ENCODE measurements at regions not wholly inside any gene's neighbourhood (a gene's known extent, or its start where the extent isn't known, plus 50 kb on each side); places are given as distances from the start of the nearest gene placed in this dataset.

GRCh38 chr6:133093956-133094355 lies 147.2 kb upstream of the EYA4 start:
- ChIA-PET POLR2A (no interaction called here), CTCF (no interaction called here)
- Histone ChIP-seq H3K27me3 (ENCODE audit: control insufficient read depth, insufficient read depth, low read length) (no peaks in the 10 kb centered on the region), H3K36me3 (ENCODE audit: control insufficient read depth, insufficient read depth, low read length) (no peaks in the 10 kb centered on the region), H3K4me3 (ENCODE audit: low read depth, low read length) (no peak overlapping the region)
- DNase-seq (ENCODE audit: low read depth), result no peak
- TF ChIP-seq, protein P1, sequence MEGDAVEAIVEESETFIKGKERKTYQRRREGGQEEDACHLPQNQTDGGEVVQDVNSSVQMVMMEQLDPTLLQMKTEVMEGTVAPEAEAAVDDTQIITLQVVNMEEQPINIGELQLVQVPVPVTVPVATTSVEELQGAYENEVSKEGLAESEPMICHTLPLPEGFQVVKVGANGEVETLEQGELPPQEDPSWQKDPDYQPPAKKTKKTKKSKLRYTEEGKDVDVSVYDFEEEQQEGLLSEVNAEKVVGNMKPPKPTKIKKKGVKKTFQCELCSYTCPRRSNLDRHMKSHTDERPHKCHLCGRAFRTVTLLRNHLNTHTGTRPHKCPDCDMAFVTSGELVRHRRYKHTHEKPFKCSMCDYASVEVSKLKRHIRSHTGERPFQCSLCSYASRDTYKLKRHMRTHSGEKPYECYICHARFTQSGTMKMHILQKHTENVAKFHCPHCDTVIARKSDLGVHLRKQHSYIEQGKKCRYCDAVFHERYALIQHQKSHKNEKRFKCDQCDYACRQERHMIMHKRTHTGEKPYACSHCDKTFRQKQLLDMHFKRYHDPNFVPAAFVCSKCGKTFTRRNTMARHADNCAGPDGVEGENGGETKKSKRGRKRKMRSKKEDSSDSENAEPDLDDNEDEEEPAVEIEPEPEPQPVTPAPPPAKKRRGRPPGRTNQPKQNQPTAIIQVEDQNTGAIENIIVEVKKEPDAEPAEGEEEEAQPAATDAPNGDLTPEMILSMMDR (IDR thresholded peaks at IDR 0.05; ENCODE audit: insufficient read depth, low read depth, low read length), result no peak

- TF ChIP-seq, protein P1 (IDR thresholded peaks at IDR 0.05; ENCODE audit: insufficient read depth, low read depth, low read length), result no peak
- ChIA-PET CTCF (no interaction called here), POLR2A (no interaction called here)
- Histone ChIP-seq H3K36me3 (ENCODE audit: control insufficient read depth, insufficient read depth, low read length) (no peaks in the 10 kb centered on the region), H3K27me3 (ENCODE audit: control insufficient read depth, insufficient read depth, low read length) (no peaks in the 10 kb centered on the region), H3K4me3 (ENCODE audit: low read depth, low read length) (no peak overlapping the region)
- DNase-seq (ENCODE audit: low read depth), result no peak
These were observed 143.9 kb upstream of the EYA4 start for GRCh38 chr6:133097208-133097607.

- no peaks in the 10 kb centered on the region for H3K36me3 ChIP-seq (ENCODE audit: control insufficient read depth, insufficient read depth, low read length)
- peak; percentile 87 for DNase-seq (ENCODE audit: low read depth)
- H3K27me3 ChIP-seq (ENCODE audit: control insufficient read depth, insufficient read depth, low read length), result no peaks in the 10 kb centered on the region
- H3K4me3 ChIP-seq (ENCODE audit: low read depth, low read length), result no peak overlapping the region
- TF ChIP-seq, protein P1 (IDR thresholded peaks at IDR 0.05; ENCODE audit: insufficient read depth, low read depth, low read length), result no peak
- POLR2A ChIA-PET, result no interaction called here
- CTCF ChIA-PET, result no interaction called here
These were observed 141.6 kb upstream of the EYA4 start for GRCh38 chr6:133099573-133099972.

DNA sequence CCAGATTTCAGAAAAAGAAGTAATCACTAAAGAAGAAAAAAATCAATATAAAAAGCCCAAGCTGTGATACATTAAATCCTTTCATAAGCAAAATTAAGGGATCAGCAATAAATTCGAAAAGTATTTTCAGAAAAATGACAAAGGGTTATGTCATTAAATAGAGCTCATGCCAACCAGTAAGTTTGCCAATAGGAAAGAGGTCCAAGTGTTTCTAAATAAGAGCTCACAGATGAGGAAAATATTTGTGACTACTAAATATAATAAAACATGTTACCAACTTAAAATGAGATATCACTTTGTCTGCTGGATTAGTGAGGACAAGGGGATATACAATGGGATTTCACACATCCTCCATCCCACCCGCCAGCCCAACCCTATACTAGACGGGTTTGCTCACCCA lies 140.3 kb upstream of the EYA4 start:
- no peak for DNase-seq (ENCODE audit: low read depth)
- CTCF ChIA-PET, result no interaction called here
- H3K27me3 ChIP-seq (ENCODE audit: control insufficient read depth, insufficient read depth, low read length), result no peaks in the 10 kb centered on the region
- POLR2A ChIA-PET, result interaction anchor here (0.6 kb wide), 1 partner anchor 36 kb away, joined by 3 read pairs; no protein-coding TSS in a partner anchor
- no peak overlapping the region for H3K4me3 ChIP-seq (ENCODE audit: low read depth, low read length)
- TF ChIP-seq, protein P1 (IDR thresholded peaks at IDR 0.05; ENCODE audit: insufficient read depth, low read depth, low read length), result no peak
- H3K36me3 ChIP-seq (ENCODE audit: control insufficient read depth, insufficient read depth, low read length), result no peaks in the 10 kb centered on the region

- TF ChIP-seq, protein P1 (IDR thresholded peaks at IDR 0.05; ENCODE audit: insufficient read depth, low read depth, low read length), result no peak
- ChIA-PET POLR2A (no interaction called here), CTCF (no interaction called here)
- no peak overlapping the region for H3K4me3 ChIP-seq (ENCODE audit: low read depth, low read length)
- H3K27me3 ChIP-seq (ENCODE audit: control insufficient read depth, insufficient read depth, low read length), result no peaks in the 10 kb centered on the region
- DNase-seq (ENCODE audit: low read depth), result no peak
- no peaks in the 10 kb centered on the region for H3K36me3 ChIP-seq (ENCODE audit: control insufficient read depth, insufficient read depth, low read length)
These were observed 139.4 kb upstream of the EYA4 start for GRCh38 chr6:133101790-133102189.
